ENCODE measurements at regions not wholly inside any gene's neighbourhood (a gene's known extent, or its start where the extent isn't known, plus 50 kb on each side); places are given as distances from the start of the nearest gene placed in this dataset.

GRCh38 chr14:51780741-51781140, 79.7 kb upstream of the GNG2 start:
- Histone ChIP-seq H3K27ac (no peak overlapping the region), H3K4me2 (0 out of 22 replicates have a peak overlapping the region, but pooled peaks of 1 of the 11 experiments have one; percentile 55), H3K9me3 (replicated peaks in 1 of 11) (peaks cover 7 to 17% (median 8%) of the 10 kb centered on the region in 11 experiments), H3K36me3 (peaks cover 0 to under 1% (median 0%) of the 10 kb centered on the region in 11 experiments; a peak in 1 of 22 replicates), H3K4me1 (peaks cover 0 to 18% (median 9%) of the 10 kb centered on the region in 10 experiments; a peak in 13 of 20 replicates), H3K9ac (no peak overlapping the region), H3K4me3 (no peak overlapping the region), H4K20me1 (no peaks in the 10 kb centered on the region), H3K27me3 (no peaks in the 10 kb centered on the region)
- no peak for TF ChIP-seq Cebpa-rat (IDR thresholded peaks at IDR 0.05)

- Histone ChIP-seq H3K27me3 (no peaks in the 10 kb centered on the region), H3K4me2 (no peak overlapping the region), H3K4me1 (peaks cover 0 to 18% (median 9%) of the 10 kb centered on the region in 10 experiments; a peak in 13 of 20 replicates), H4K20me1 (no peaks in the 10 kb centered on the region), H3K27ac (no peak overlapping the region), H3K9ac (no peak overlapping the region), H3K36me3 (peaks cover 0 to 6% (median 0%) of the 10 kb centered on the region in 11 experiments; a peak in 1 of 22 replicates), H3K9me3 (replicated peaks in 1 of 11) (peaks cover 13 to 23% (median 15%) of the 10 kb centered on the region in 11 experiments), H3K4me3 (no peak overlapping the region)
- no peak for TF ChIP-seq Cebpa-rat (IDR thresholded peaks at IDR 0.05)
These were observed 79.0 kb upstream of the GNG2 start for GRCh38 chr14:51781381-51781780.

- TF ChIP-seq Cebpa-rat (IDR thresholded peaks at IDR 0.05) = no peak
- H4K20me1 ChIP-seq = no peaks in the 10 kb centered on the region
- peaks cover 24 to 34% (median 25%) of the 10 kb centered on the region in 11 experiments for H3K9me3 ChIP-seq (replicated peaks in 1 of 11)
- H3K9ac ChIP-seq = no peak overlapping the region
- H3K4me2 ChIP-seq = no peak overlapping the region
- H3K4me1 ChIP-seq = peaks cover 0 to 18% (median 9%) of the 10 kb centered on the region in 10 experiments; a peak in 13 of 20 replicates
- no peak overlapping the region for H3K4me3 ChIP-seq
- H3K27ac ChIP-seq = no peak overlapping the region
- peaks cover 0 to 7% (median 0%) of the 10 kb centered on the region in 11 experiments; a peak in 1 of 22 replicates for H3K36me3 ChIP-seq
- H3K27me3 ChIP-seq = no peaks in the 10 kb centered on the region
These were observed 78.0 kb upstream of the GNG2 start for GRCh38 chr14:51782435-51782834.

- Histone ChIP-seq H4K20me1 (no peaks in the 10 kb centered on the region), H3K4me2 (peak overlapping the region in 7 of 11 experiments; percentile 18 to 75 (median 53); a peak in 14 of 22 replicates), H3K27me3 (no peaks in the 10 kb centered on the region), H3K27ac (no peak overlapping the region), H3K4me1 (peaks cover 0 to 23% (median 9%) of the 10 kb centered on the region in 10 experiments; a peak in 13 of 20 replicates), H3K4me3 (no peak overlapping the region), H3K9me3 (replicated peaks in 1 of 11) (peaks cover 25 to 40% (median 28%) of the 10 kb centered on the region in 11 experiments), H3K36me3 (peaks cover 0 to 7% (median 0%) of the 10 kb centered on the region in 11 experiments; a peak in 1 of 22 replicates), H3K9ac (no peak overlapping the region)
- TF ChIP-seq Cebpa-rat (IDR thresholded peaks at IDR 0.05) = peak in 3 of 11 experiments; percentile 12 to 73 (median 65); a peak in 6 of 22 replicates
These were observed 76.6 kb upstream of the GNG2 start for GRCh38 chr14:51783765-51784164.

- H3K4me2 ChIP-seq = peak overlapping the region in 4 of 11 experiments; percentile 45 to 75 (median 56); a peak in 7 of 22 replicates
- H3K36me3 ChIP-seq = peaks cover 0 to 7% (median 0%) of the 10 kb centered on the region in 11 experiments; a peak in 1 of 22 replicates
- H4K20me1 ChIP-seq = no peaks in the 10 kb centered on the region
- no peaks in the 10 kb centered on the region for H3K27me3 ChIP-seq
- no peak overlapping the region for H3K27ac ChIP-seq
- H3K9ac ChIP-seq = no peak overlapping the region
- H3K4me3 ChIP-seq = no peak overlapping the region
- peaks cover 25 to 40% (median 28%) of the 10 kb centered on the region in 11 experiments for H3K9me3 ChIP-seq (replicated peaks in 1 of 11)
- H3K4me1 ChIP-seq = peaks cover 0 to 29% (median 9%) of the 10 kb centered on the region in 10 experiments; a peak in 13 of 20 replicates
- no peak for TF ChIP-seq Cebpa-rat (IDR thresholded peaks at IDR 0.05)
These were observed 75.9 kb upstream of the GNG2 start for GRCh38 chr14:51784466-51784865.

- Histone ChIP-seq H3K4me1 (peaks cover 0 to 46% (median 9%) of the 10 kb centered on the region in 10 experiments; a peak in 13 of 20 replicates), H4K20me1 (no peaks in the 10 kb centered on the region), H3K27me3 (no peaks in the 10 kb centered on the region), H3K4me2 (no peak overlapping the region), H3K27ac (no peak overlapping the region), H3K4me3 (no peak overlapping the region), H3K36me3 (peaks cover 0 to 7% (median 0%) of the 10 kb centered on the region in 11 experiments; a peak in 1 of 22 replicates), H3K9ac (no peak overlapping the region), H3K9me3 (replicated peaks in 1 of 11) (peaks cover 25 to 40% (median 28%) of the 10 kb centered on the region in 11 experiments)
- no peak for TF ChIP-seq Cebpa-rat (IDR thresholded peaks at IDR 0.05)
These were observed 74.2 kb upstream of the GNG2 start for GRCh38 chr14:51786227-51786626.

- H3K36me3 ChIP-seq = peaks cover 0 to 7% (median 0%) of the 10 kb centered on the region in 11 experiments; a peak in 1 of 22 replicates
- peaks cover 25 to 40% (median 28%) of the 10 kb centered on the region in 11 experiments for H3K9me3 ChIP-seq (replicated peaks in 1 of 11)
- no peaks in the 10 kb centered on the region for H4K20me1 ChIP-seq
- no peak overlapping the region for H3K4me2 ChIP-seq
- no peak overlapping the region for H3K27ac ChIP-seq
- no peak overlapping the region for H3K9ac ChIP-seq
- H3K27me3 ChIP-seq = no peaks in the 10 kb centered on the region
- no peak for TF ChIP-seq Cebpa-rat (IDR thresholded peaks at IDR 0.05)
- peaks cover 0 to 56% (median 9%) of the 10 kb centered on the region in 10 experiments; a peak in 13 of 20 replicates for H3K4me1 ChIP-seq
- peak overlapping the region in 1 of 10 experiments; percentile 7; a peak in 1 of 20 replicates for H3K4me3 ChIP-seq
These were observed 73.1 kb upstream of the GNG2 start for GRCh38 chr14:51787352-51787751.

- peaks cover 25 to 39% (median 28%) of the 10 kb centered on the region in 11 experiments for H3K9me3 ChIP-seq (replicated peaks in 1 of 11)
- no peak overlapping the region for H3K9ac ChIP-seq
- H3K36me3 ChIP-seq = peaks cover 0 to 7% (median 0%) of the 10 kb centered on the region in 11 experiments; a peak in 1 of 22 replicates
- H3K4me1 ChIP-seq = peaks cover 0 to 44% (median 1%) of the 10 kb centered on the region in 10 experiments; a peak in 8 of 20 replicates
- H3K27me3 ChIP-seq = no peaks in the 10 kb centered on the region
- no peak overlapping the region for H3K4me3 ChIP-seq
- H3K27ac ChIP-seq = peak overlapping the region in 3 of 11 experiments; percentile 52 to 64 (median 58); a peak in 5 of 22 replicates
- no peak for TF ChIP-seq Cebpa-rat (IDR thresholded peaks at IDR 0.05)
- peak overlapping the region in 3 of 11 experiments; percentile 27 to 60 (median 57); a peak in 5 of 22 replicates for H3K4me2 ChIP-seq
- no peaks in the 10 kb centered on the region for H4K20me1 ChIP-seq
These were observed 71.3 kb upstream of the GNG2 start for GRCh38 chr14:51789114-51789513.

- Histone ChIP-seq H3K9ac (peak overlapping the region in 3 of 11 experiments; percentile 12 to 52 (median 18); a peak in 3 of 22 replicates), H3K36me3 (peaks cover 0 to 7% (median 0%) of the 10 kb centered on the region in 11 experiments; a peak in 1 of 22 replicates), H3K9me3 (replicated peaks in 1 of 11) (peaks cover 25 to 35% (median 28%) of the 10 kb centered on the region in 11 experiments), H3K4me3 (no peak overlapping the region), H3K27ac (peak overlapping the region in 4 of 11 experiments; percentile 40 to 72 (median 66); a peak in 7 of 22 replicates), H4K20me1 (no peaks in the 10 kb centered on the region), H3K27me3 (no peaks in the 10 kb centered on the region), H3K4me1 (peaks cover 0 to 39% (median 0%) of the 10 kb centered on the region in 10 experiments; a peak in 7 of 20 replicates), H3K4me2 (peak overlapping the region in 3 of 11 experiments; percentile 55 to 79 (median 76); a peak in 6 of 22 replicates)
- TF ChIP-seq Cebpa-rat (IDR thresholded peaks at IDR 0.05) = no peak
These were observed 70.8 kb upstream of the GNG2 start for GRCh38 chr14:51789596-51789995.

Data from BLaER1 treated with 17β-estradiol and CSF1 and Interleukin-3, amounts not matched to agents 10 nM and 100 nM (cell line).